ENCODE measurements at regions not wholly inside any gene's neighbourhood (a gene's known extent, or its start where the extent isn't known, plus 50 kb on each side); places are given as distances from the start of the nearest gene placed in this dataset.

GRCh38 chr1:222234351-222234750 is 313.6 kb downstream of the HHIPL2 start:
- TF ChIP-seq, protein P1, sequence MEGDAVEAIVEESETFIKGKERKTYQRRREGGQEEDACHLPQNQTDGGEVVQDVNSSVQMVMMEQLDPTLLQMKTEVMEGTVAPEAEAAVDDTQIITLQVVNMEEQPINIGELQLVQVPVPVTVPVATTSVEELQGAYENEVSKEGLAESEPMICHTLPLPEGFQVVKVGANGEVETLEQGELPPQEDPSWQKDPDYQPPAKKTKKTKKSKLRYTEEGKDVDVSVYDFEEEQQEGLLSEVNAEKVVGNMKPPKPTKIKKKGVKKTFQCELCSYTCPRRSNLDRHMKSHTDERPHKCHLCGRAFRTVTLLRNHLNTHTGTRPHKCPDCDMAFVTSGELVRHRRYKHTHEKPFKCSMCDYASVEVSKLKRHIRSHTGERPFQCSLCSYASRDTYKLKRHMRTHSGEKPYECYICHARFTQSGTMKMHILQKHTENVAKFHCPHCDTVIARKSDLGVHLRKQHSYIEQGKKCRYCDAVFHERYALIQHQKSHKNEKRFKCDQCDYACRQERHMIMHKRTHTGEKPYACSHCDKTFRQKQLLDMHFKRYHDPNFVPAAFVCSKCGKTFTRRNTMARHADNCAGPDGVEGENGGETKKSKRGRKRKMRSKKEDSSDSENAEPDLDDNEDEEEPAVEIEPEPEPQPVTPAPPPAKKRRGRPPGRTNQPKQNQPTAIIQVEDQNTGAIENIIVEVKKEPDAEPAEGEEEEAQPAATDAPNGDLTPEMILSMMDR (conservative IDR thresholded peaks at IDR 0.05; ENCODE audit: low read length), result no peak
- TF ChIP-seq EZH2phosphoT487 (IDR thresholded peaks at IDR 0.05; ENCODE audit: borderline replicate concordance), result no peak
